ENCODE measurements at regions not wholly inside any gene's neighbourhood (a gene's known extent, or its start where the extent isn't known, plus 50 kb on each side); places are given as distances from the start of the nearest gene placed in this dataset.

- DNase-seq (no peak), ATAC-seq (no peak)
- H3K9me3 ChIP-seq: no peaks in the 10 kb centered on the region
- no peak overlapping the region for H3K4me3 ChIP-seq
- TF ChIP-seq CTCF (IDR thresholded peaks at IDR 0.05): no peak
- no peaks in the 10 kb centered on the region for H3K4me1 ChIP-seq
- intact Hi-C loops (cut with DNase I): no loop called here
- no peaks in the 10 kb centered on the region for H3K27me3 ChIP-seq
- H3K36me3 ChIP-seq: no peaks in the 10 kb centered on the region
- no peak overlapping the region for H3K27ac ChIP-seq
These were observed 104.7 kb downstream of the COPRS start for GRCh38 chr17:31754239-31754945.

GRCh38 chr17:31753011-31753410, 106.0 kb downstream of the COPRS start:
- ATAC-seq: no peak
- intact Hi-C loops (cut with DNase I): no loop called here

GRCh38 chr17:31752584-31752983, 106.5 kb downstream of the COPRS start:
- no peak for DNase-seq
- intact Hi-C loops (cut with DNase I): no loop called here
- H3K27me3 ChIP-seq: no peaks in the 10 kb centered on the region
- no peak overlapping the region for H3K27ac ChIP-seq
- no peaks in the 10 kb centered on the region for H3K4me1 ChIP-seq
- no peak for ATAC-seq
- H3K9me3 ChIP-seq: no peaks in the 10 kb centered on the region
- TF ChIP-seq CTCF (IDR thresholded peaks at IDR 0.05): no peak
- no peak overlapping the region for H3K4me3 ChIP-seq
- H3K36me3 ChIP-seq: no peaks in the 10 kb centered on the region

More at GRCh38 chr17:31753011-31753410, 106.0 kb downstream of the COPRS start:
- no peak for DNase-seq
- Histone ChIP-seq H3K4me1 (no peaks in the 10 kb centered on the region), H3K9me3 (no peaks in the 10 kb centered on the region), H3K27me3 (no peaks in the 10 kb centered on the region), H3K27ac (no peak overlapping the region), H3K36me3 (no peaks in the 10 kb centered on the region), H3K4me3 (no peak overlapping the region)
- no peak for TF ChIP-seq CTCF (IDR thresholded peaks at IDR 0.05)

GRCh38 chr17:31750578-31750977, 108.5 kb downstream of the COPRS start:
- intact Hi-C loops (cut with DNase I): no loop called here
- Histone ChIP-seq H3K27me3 (no peaks in the 10 kb centered on the region), H3K27ac (no peak overlapping the region), H3K4me1 (no peaks in the 10 kb centered on the region), H3K4me3 (no peak overlapping the region), H3K36me3 (no peaks in the 10 kb centered on the region), H3K9me3 (no peaks in the 10 kb centered on the region)
- ATAC-seq (no peak), DNase-seq (no peak)
- TF ChIP-seq CTCF (IDR thresholded peaks at IDR 0.05): no peak

- Histone ChIP-seq H3K9me3 (no peaks in the 10 kb centered on the region), H3K27me3 (no peaks in the 10 kb centered on the region), H3K4me1 (peaks cover 0 to 3% of the 10 kb centered on the region in 2 donors), H3K4me3 (no peak overlapping the region), H3K36me3 (no peaks in the 10 kb centered on the region), H3K27ac (no peak overlapping the region)
- ATAC-seq (no peak), DNase-seq (peak in 1 of 4 donors; percentile 18)
- intact Hi-C loops (cut with DNase I): no loop called here
- TF ChIP-seq CTCF (IDR thresholded peaks at IDR 0.05): no peak
These were observed 110.2 kb downstream of the COPRS start for GRCh38 chr17:31748881-31749280.

Data from left lung (tissue), 4 donors.